ENCODE measurements at regions not wholly inside any gene's neighbourhood (a gene's known extent, or its start where the extent isn't known, plus 50 kb on each side); places are given as distances from the start of the nearest gene placed in this dataset.
"Not testable (repeated sequence)": the region's sequence is repeated elsewhere in the genome, so short reads cannot be mapped to it uniquely, and the experiment has no call there.

DNA sequence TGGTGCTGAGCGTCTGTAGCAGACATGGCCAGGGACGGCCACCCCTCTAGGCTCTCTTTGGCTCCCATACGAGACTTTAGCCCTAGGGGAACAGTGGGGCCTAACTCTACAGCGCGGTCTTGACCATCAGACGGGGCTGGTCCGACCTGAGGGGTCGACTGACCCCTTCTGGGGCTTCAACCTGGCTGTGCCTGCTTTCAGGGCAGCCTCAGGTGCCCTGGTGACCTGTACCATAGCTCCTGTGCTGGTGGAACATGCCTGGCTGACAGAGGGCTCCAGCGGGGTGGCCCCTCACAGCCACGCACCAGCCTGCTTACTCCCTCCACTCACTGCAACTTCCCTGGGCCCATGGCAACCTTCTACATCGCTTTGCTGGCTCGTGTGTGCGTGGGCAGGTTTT is 423.4 kb upstream of the SEMA6A start:
- DNase-seq = no peak

DNA sequence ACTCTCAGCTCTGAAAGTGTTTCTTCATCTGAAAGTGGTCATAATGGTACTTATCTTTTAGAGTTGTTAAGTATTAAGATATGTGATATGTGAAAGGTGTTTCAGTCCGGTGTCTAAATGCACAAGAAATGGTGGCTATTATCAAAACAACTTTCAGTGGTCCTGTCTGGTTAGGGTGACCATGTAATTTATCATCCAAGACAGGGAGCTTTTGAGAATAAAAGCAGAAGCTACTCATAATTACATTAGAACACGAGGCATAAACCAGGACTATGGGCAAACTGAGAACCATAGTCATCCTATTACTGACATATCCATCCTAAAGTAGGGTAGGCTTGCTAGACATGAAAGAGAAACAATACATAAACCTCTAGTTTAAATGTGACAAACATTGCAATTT is 418.1 kb upstream of the SEMA6A start:
- no peak for DNase-seq

DNA sequence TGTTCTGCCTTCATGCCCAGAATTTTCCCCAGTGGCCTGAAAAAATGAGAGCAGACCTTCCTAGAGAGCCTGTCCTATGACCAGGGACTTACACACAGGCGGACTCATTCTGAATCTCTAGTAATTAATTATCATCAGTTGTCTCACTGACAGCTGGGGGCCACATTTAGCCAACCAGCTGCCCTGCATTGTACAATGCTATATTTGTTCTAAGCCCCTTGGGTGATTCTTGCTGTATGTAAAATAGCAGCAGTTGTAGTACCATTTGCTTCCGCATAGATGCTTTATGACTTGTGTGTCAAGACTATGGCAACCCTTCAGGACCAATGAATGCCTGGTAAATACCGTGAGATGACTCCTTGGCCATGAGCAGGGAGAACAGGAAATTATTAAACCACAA is 415.4 kb upstream of the SEMA6A start:
- no peak for DNase-seq

DNA sequence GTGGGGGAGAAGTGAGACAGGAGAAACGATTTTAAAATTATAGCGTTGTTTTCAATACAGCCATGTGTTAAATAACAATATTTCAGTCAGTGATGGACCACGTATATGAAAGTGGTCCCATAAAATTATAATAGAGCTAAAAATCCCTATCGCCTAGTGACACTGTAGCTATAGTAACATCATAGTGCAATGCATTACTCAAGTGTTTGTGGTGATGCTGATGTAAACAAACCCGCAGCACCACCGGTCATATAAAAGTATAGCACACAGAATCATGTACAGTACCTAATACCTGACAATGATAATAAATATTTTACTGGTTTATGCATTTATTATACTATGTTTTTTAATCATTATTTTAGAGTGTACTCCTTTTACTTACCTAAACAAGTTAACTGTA is 407.4 kb upstream of the SEMA6A start:
- no peak for DNase-seq

DNA sequence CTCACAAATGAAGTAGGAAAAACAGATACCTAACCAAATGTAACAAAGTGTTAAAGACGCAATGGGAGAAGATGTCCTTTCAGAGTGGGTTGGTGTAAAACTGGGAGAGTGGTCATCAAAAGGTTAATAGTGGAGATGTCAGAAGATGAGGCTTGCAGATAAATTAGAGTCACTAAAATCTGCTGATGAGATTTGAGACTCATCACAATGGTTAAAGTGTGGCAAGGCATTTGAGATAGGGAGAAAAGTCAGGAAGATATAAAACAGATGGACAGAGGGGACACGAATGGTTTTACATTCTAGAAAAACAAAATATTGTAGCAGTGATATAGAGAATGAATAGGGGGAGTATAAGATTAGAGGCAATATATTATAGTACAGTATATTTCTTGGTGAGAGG is 406.0 kb upstream of the SEMA6A start:
- no peak for DNase-seq

DNA sequence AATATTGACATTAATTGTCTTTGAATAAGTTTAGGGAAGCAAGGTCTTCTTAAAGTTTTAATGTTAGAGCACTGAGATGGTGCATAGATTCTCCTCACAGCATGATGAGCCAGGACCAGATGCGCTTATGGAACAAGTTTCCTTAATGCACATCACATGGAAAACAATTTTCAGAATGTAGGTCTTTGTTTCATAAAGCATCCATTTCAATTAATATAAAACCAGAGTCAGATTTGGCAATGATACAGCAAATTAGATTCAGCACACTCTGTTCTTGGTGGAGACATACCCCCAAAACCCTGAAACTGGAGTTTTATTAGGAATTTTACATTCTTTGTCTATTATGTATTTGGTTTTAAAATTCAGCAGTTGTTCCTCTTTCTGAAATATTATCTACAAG is 402.1 kb upstream of the SEMA6A start:
- DNase-seq = no peak

DNA sequence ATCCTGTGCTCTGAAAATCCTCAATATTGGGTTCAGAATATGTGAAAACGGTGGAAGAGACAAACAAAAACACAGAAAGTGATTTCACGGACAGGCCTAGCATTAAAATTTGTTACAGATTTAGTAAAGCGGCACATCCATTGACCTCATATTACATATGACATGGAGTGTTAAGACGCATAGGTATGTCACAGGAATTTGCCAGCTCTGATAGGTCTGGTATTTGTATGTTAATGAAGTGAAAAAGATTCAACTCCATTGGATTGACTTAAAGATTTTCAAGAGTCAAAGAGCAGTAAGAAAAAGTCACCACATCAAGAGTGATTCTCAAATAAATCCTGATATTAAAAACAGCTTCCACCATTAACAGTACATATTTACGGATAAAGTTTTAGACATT is 396.5 kb upstream of the SEMA6A start:
- no peak for DNase-seq

DNA sequence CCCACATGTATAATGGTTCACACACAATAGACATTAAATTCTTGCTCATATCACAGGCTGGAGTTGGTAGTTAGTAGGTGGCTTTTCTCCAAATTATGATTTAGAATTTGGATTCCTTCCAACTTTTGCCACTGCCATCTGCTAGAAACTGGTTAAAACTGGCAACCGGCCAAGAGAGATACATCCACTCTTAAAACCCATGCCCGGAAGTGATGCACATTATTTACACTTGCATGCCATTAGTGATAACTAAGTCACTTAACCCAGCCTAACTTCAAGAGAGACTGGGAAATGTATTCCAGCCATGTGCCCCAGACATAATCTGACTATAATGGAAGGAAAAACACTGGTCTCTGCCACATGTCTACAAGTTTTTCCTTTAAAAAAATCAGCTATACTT is 395.7 kb upstream of the SEMA6A start:
- no peak for DNase-seq

DNA sequence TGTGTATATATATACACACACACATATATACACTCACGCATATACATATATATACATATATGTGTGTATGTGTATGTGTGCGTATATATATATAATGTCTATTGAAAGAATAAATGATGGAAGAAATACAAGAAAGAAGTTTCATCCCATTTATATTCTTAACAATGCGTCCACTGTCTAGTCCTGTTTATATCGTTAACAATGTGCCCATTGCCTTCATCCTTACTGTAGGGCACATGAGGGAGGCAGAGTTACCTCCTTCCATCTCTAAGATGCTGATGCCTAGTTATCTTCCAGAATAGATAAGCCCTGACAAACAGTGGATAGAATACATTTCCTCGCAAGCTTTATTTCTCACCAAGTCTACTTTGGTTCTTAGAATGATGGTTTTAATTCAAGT is 389.8 kb upstream of the SEMA6A start:
- DNase-seq = no peak

DNA sequence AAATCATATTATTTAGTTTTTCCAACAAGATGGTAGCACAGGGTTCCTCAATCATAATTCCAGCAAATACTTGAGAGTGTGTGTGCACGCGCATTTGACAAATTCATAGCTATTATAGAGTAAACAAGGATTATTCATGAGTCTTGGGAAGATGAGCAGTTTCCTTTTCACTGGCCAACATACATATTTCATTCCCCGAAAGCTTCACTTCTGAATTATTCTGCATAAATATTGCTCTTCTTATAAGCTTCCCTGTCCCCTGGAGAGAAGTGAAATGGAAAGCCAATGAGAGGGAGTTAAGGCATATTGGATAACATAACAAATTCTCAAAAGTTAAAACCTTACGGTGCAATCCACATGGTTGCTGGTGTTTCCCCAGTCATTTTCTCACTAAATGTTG is 386.4 kb upstream of the SEMA6A start:
- DNase-seq = no peak

DNA sequence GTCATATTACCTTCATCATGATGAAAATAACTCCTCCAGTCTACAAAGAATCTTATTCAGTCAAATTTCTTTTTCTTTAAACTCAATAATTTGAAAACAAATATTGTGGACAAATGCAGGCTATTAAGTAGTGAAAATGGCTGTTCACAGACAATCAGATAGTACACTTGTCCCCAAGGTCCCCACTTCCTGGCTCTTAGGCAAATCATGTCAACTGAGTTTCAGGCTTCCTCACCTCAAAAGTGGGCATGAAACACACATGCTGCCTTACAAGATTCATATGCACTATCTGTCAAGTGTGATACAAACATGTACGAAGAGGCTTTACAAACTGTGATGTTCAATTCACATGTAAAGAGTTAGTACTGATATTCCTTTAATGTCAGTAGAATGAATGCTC is 385.2 kb upstream of the SEMA6A start:
- DNase-seq = no peak

DNA sequence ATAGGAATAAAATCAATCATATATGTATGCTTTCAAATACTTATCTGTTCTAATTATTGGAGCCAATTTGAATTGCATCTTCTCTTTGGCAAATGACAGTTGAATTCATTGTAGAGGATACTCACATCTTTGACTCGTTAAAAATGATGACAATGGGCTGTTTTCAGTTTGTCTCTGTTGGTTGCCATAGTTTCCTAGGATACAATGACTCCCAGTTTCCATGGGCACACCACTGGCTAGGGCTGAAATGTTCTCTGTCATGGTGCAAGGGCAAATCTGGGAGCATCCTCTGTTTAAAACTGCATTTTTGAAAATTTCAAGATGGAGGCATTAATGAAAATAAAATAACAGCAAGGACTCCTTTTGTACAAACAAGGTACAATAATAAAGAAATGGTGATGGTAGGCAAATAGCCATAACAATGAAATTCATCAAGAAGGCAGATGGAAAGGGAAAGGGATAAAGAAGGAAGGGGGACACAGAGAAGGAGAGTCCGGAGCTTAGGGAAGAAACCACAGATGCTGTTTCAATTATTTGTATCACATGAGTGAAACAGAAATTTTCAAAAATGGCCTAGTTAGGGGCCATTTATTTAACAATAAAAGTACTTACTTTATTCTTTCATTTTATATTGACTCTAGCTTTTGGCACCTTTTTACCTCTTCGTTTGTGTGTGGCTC is 378.8 kb upstream of the SEMA6A start:
- no peak for DNase-seq

DNA sequence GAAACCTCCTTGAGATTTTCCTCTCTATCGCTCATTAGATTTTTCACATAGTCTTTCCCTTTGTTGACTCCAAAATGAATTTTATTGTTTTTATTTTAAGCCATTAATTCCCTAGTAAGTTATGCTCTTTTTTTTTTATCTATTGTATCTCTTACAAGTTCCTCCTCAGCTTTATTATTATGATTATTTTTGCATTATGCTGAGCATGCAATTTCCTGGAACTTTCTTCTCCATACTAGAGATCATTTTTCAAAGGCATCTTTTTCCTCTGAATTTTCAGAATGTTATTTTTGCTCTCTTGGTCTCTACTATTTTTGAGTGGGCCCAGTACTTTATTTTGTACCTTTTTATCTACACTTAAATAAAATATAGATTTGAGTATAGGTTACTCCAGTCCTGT is 376.6 kb upstream of the SEMA6A start:
- no peak for DNase-seq

DNA sequence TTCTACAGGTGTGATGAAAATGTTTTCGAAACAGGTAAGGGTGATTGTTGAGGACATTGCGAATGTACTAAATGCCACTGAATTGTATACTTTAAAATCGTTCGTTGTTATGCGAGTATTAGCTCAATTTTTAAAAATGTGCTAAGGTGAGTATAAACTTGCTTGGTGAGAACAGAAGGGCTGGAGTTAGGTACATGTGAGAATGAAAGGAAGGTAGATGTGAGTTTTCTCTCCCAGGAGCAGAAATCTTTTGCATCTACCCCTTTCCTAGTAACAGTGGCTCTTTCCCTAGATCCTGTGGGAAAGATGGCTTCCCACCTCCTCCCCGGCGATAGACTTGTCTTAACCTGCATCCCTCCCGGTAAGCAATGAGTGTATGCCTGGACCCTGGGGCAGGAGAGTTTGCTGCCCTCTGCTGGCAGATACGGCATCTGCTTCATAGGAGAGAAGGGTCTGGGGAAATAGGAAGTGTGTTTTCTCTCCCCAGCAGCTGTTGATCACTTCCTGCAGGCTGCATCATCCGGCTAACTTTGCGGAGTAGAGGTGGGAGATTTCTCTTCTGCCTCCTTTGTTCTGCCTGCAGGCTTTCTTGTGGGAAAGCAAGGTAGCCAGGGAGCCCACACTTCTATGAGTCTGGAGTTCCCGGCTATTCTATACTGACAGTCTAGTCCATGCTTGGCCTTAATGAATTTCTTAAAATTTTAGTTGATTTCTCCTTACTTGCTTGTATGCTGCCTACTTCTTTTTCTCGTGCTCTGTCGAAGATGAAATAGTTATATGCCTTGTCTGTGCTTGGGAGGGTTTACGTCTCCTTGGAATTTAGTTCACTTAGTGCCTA is 373.3 kb upstream of the SEMA6A start:
- DNase-seq = peak in 5 of 6 experiments; percentile 2 to 22 (median 11)

DNA sequence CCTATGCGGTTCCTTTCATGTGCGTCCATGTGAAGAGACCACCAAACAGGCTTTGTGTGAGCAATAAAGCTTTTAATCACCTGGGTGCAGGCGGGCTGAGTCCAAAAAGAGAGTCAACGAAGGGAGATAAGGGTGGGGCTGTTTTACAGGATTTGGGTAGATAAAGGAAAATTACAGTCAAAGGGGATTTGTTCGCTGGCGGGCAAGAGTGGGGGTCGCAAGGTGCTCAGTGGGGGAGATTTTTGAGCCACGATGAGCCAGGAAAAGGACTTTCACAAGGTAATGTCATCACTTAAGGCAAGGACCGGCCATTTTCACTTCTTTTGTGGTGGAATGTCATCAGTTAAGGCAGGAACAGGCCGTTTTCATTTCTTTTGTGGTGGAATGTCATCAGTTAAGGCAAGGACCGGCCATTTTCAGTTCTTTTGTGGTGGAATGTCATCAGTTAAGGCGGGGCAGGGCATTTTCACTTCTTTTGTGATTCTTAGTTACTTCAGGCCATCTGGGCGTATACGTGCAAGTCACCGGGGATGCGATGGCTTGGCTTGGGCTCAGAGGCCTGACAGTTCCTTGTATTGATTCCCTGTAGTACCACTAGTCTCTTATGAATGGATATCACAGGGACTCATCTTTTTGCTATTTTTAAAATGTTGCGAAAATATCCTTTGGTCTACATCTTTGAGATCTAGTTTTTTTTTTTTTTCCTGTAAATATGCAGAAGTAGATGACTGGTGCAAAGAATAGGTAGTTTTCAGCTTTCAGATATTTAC is 371.2 kb upstream of the SEMA6A start:
- not testable (repeated sequence) for DNase-seq

DNA sequence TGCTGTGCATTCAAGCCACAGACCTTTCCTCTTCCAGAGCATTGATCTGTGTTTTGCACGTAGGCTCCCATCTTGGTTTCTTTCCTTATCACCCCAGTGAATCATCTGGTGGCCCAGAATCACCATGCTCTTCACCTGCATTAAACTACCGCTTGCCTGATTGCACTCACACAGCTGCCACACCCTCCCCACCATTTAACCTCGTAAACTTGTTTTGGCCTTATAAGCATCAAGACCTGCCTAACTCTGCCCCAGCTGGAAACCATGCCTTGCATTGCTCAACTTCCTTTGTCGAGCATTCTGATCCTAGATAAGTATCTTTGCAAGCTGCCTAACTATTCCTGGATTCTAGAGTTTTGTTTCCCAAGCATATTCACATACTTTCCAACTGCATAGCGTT is 369.6 kb upstream of the SEMA6A start:
- no peak for DNase-seq

DNA sequence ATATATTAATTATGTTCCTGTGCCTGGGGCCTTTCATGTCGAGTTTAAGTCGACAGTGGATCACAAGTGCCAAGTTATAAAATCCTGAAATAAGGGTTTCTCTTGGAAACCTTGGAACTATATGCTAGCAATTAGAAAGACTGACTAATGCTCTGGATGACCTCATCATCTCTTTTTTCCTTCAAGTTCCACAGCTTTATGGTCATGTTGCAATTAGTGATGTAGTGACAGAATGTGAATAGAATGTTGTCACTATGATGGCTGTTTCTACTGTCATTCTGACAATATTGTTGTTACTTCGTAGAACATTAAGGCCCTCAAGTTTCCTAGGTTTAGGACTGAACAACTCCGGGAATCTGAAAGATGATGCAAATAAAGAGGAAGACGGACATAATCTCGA is 368.0 kb upstream of the SEMA6A start:
- no peak for DNase-seq

DNA sequence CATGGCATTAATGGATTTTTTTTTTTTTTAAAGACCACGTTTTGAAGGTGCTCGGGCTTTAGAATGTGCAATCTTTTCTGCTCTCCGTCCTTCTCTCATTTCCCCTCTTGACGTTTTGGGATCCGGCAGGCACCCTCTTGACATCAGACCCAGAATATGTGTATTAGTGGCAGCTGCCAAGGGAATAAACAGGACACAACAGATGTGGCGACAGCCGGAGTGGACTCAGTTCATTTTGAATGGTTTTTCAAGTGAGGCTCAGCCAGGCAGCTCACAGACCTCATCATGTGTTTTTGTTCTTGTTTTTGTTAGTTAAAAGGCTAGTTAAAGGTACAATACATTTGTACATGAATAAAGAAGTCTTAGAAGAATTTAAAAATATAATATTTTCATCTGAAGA is 365.0 kb upstream of the SEMA6A start:
- DNase-seq = no peak

DNA sequence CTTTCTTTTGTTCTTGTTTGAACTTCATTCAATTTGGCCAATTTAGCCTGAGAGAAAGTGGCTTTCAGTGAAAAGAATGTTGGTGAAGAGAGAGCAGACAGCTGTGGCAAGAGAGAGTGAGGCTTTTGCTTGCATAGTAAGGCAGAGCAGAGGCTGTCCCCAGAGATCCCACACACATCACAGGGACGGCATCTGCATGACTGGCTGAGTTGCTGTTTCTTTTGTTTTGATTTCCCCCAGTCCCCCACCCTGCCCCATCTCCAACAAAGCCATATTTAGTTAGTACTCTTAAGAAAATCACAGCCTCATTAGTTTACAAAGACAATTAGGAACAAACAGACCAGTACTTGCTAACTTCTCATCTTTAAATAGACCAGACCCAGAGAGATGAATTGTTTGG is 363.9 kb upstream of the SEMA6A start:
- DNase-seq = no peak

DNA sequence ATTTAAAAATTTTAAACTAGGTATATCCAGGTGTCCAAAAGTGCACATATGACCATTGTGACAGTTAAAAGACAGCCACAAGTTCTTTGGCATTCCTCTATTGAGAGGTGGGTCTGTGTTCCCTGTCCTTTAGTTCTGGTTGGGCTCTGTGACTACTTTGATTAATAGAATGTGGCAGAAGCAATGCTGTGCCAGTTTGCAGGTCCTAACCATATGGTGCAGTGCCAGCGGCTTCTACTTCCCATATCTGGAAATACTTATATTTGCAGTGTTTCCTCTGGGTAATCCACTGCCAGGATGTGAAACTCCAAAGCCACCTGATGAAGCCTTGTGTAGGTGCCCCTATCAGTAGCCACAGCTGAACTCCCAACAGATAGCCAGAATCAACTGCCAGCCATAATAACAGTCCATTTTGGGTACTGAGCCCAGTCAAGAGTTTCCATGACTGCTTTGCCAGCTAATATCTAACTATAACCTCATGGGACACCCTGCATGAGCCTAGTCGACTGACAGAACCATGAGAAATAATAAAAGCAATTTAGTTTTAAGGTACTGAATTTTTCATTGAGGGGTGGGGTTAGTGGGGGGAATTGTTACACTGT is 361.0 kb upstream of the SEMA6A start:
- no peak for DNase-seq

DNA sequence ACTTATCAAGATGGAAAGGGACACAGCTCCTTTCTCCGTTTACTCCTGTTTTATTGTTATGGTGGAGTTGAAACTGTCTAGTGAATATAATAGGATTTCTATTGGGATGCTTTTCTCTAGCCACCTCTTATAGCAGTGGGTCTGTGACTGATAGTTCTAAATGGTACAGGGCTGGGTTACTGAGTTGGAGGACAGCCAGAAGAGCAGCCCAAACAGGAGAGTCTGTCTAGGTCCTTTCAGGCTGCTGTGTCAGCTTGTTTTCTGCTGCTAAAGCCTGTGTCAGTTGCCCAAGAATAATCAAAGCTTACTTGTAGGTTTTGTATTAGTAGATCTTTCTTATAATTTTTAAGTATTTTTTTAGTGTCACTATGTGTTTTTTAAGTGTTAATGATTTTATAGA is 356.0 kb upstream of the SEMA6A start:
- DNase-seq = no peak

DNA sequence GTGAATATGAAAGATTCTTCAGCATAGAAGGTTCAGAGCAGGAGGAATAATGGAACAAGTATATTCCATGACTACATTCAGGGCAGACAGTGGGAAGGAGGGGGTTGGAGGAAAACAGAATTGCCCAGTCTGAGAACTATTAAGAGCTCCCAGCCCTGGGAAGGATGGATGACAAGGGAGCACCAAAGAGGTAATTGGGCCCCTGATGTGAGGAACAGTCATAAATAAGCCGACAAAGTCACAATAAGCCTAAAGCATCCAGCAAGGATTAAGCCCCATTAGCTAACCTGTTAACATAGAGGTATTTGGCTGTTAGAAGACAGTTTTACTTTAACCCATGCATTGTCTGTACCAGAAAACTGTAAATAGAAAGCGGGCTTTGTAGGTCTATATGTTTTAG is 348.7 kb upstream of the SEMA6A start:
- no peak for DNase-seq

DNA sequence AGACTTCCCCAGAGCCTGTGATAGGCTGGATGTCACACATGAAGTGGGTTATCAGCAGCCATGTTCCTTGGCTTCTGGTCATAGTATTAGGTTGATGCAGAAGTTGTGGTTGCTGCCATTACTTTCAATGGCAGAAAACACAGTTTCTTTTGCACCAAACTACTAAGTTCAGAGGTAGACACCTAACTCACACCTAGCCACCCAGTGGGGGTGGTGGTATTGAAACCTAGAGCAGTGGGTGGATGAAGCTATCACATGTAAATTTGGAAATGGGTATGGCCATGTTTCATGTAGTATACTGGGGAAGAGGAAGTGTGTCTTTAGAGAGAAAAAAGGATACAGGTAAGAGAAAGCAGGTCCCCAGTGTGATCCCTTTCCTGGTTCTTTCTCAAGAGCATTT is 347.9 kb upstream of the SEMA6A start:
- no peak for DNase-seq

Measured in stimulated activated naive CD4-positive, alpha-beta T cell (primary cell).